Activated CD4-positive, alpha-beta T cell treated with anti-CD3 and anti-CD28 coated beads, Interleukin-2, amount 50 U/mL, for 24 hours (primary cell): ENCODE measurements at regions not wholly inside any gene's neighbourhood (a gene's known extent, or its start where the extent isn't known, plus 50 kb on each side); places are given as distances from the start of the nearest gene placed in this dataset.

ENCODE experiments used
- DNase-seq, 2 donors: peaks; one replicate each; pipeline ENCODE4 v3.0.0-alpha.2; 2020; ENCODE audit warnings: low read depth in 1 of 2, low spot score in 1 of 2

GRCh38 chr4:56286763-56287162 lies 100.5 kb downstream of the AASDH start:
- no peak for DNase-seq

GRCh38 chr4:56283375-56283774 lies 103.9 kb downstream of the AASDH start:
- DNase-seq, result no peak

GRCh38 chr4:56282004-56282403 lies 105.3 kb downstream of the AASDH start:
- no peak for DNase-seq

DNA sequence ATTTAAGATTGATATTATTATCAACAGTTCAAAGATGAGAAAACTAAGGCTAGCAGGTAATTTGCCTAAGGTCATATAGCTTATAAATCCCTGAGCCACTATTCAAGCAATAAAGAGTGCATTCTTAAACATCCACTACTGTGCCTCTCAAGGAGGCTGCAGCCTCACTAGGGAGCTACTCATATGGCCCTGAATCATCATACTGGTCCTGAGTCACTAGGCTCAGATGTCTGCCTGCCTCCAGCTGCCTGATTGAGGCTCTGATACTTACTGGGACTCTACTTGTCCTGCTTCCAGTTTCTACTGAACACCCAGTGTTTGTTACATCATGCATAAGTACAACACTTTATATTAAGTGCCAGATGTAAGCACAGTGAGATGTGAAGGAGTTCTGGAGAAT lies 110.7 kb downstream of the AASDH start:
- no peak for DNase-seq

GRCh38 chr4:56273391-56273790 lies 113.9 kb downstream of the AASDH start:
- DNase-seq, result no peak

- DNase-seq, result no peak
These were observed 114.4 kb downstream of the AASDH start for GRCh38 chr4:56272927-56273326.

GRCh38 chr4:56272003-56272402 lies 115.3 kb downstream of the AASDH start:
- DNase-seq, result no peak

DNA sequence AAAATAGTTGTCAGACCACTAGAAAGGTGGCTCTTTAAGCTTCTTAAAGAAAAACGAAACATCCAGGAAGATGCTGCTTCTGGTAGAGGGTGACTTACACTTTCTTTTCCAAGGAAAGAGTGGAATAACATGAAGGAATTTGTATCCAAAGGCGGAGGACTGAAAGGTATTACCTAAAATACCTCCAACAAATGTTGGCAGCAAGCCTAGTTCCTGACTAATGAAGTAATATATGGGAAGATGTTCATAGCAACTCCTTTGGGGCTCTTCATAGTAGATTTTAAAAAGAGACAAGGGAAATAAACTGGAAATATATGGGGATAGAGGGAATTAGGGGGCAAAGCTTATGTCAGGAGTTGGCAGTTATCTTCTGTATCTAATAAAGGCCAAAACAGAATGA lies 116.2 kb downstream of the AASDH start:
- no peak for DNase-seq

DNA sequence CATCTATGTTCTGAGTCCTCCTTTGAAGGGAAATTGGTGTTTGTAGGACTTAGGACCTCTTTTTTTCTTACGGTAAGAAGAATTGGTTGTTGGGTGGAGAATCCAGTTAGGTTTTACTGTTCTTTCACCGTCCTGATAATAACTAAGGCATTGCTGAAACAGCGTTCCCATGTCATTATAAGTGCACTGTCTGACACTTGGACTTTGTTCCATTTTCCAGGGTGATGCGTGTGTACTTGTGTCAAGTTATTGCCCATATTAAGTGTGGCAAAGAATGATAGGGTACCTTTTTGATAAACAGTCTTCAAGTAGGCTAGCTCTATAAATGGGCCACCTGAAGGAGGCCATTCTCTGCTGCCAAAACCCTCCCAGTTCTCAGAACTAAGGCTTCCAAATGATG lies 119.7 kb downstream of the AASDH start:
- DNase-seq, result no peak

GRCh38 chr4:56264873-56265272 lies 122.4 kb downstream of the AASDH start:
- no peak for DNase-seq

- peak; percentile 20 to 56 for DNase-seq
These were observed 126.3 kb downstream of the AASDH start for GRCh38 chr4:56261027-56261426.

- no peak for DNase-seq
These were observed 127.0 kb downstream of the AASDH start for GRCh38 chr4:56260320-56260719.

GRCh38 chr4:56259655-56260054 lies 127.6 kb downstream of the AASDH start:
- no peak for DNase-seq

- DNase-seq, result no peak
These were observed 131.5 kb downstream of the AASDH start for GRCh38 chr4:56255820-56256219.

- DNase-seq, result no peak
These were observed 133.5 kb downstream of the AASDH start for GRCh38 chr4:56253666-56254305.

GRCh38 chr4:56252561-56253152 lies 134.6 kb downstream of the AASDH start:
- no peak for DNase-seq

DNA sequence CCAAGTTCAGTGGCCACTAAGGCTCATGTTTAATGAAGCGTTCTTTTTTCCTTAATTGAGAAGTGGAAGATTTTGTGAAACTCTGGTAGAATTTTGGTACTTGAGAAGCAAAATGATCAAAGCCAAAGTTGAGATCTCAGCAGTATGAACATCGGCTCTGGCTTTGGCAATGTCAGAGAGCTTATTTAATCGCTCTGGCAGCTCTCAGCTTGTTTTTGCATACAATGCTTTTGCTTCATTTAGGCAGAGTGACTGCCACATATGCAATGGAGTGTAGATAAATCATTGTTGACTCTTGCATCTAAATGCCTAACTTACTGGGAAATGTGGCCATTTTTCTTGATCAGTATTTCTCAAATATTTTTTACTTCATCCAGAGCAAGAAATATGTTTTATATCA lies 135.7 kb downstream of the AASDH start:
- DNase-seq, result no peak

GRCh38 chr4:56250776-56251175 lies 136.5 kb downstream of the AASDH start:
- no peak for DNase-seq

DNA sequence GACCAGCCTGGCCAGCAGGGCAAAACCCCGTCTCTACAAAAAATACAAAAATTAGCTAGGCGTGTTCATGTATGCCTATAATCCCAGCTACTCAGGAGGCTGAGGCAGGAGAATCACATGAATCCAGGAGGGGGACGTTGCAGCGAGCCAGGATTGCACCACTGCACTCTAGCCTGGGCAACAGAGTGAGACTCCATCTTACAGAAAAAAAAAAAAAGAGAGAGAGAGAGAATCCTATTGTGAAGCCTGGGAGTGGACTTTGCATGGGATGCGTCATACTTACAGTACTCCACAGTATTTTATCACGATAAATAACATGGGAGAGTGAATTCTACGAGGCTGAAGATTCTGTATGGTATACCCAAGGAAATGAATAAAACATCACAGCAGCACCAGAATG lies 139.6 kb downstream of the AASDH start:
- DNase-seq, result no peak

DNA sequence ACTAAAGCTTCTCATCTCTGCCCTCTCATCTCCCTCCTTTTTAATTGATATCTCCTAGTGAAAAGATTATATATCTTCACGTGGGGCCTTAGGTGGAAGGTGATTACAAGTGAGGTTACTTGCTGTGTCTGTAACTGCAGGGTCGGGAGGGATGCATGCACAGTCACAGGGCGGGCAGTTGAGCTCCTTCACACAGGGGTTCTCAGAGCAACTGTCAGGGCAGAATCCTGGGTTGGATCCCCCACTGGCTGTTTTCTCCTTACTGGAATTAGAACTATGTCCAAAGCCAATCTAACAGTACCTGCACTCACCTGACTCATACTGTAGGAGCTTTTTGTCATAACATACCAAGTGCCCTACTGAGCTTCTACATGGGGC lies 141.1 kb downstream of the AASDH start:
- no peak for DNase-seq

- DNase-seq, result no peak
These were observed 141.6 kb downstream of the AASDH start for GRCh38 chr4:56245547-56246232.

DNA sequence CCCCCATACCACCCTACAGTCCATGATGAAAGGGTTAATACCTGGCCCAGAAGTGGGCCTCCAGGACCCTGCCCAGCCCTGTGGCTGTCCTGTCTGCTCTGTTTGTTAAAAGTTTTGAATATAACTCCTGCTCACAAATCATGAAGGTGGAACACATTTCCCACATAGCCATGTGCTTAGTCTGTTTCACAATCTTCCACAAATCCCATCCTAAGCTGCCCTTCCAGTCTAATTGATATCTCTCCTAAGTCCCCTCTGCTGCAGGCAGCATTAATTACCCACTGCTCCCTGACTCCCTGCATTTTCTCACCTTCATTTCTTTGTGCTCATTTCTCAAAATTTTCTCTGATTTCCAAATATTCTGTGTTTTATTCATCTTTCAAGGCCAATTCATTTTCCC lies 142.6 kb downstream of the AASDH start:
- DNase-seq, result no peak

GRCh38 chr4:56243107-56243506 lies 144.2 kb downstream of the AASDH start:
- DNase-seq, result no peak
